ENCODE measurements at regions not wholly inside any gene's neighbourhood (a gene's known extent, or its start where the extent isn't known, plus 50 kb on each side); places are given as distances from the start of the nearest gene placed in this dataset.
"Not testable (repeated sequence)": the region's sequence is repeated elsewhere in the genome, so short reads cannot be mapped to it uniquely, and the experiment has no call there.

- H3K27ac ChIP-seq, result peak overlapping the region; percentile 36
Observed at GRCh38 chr16:29607428-29607823, 55.6 kb upstream of the SPN start.

DNA sequence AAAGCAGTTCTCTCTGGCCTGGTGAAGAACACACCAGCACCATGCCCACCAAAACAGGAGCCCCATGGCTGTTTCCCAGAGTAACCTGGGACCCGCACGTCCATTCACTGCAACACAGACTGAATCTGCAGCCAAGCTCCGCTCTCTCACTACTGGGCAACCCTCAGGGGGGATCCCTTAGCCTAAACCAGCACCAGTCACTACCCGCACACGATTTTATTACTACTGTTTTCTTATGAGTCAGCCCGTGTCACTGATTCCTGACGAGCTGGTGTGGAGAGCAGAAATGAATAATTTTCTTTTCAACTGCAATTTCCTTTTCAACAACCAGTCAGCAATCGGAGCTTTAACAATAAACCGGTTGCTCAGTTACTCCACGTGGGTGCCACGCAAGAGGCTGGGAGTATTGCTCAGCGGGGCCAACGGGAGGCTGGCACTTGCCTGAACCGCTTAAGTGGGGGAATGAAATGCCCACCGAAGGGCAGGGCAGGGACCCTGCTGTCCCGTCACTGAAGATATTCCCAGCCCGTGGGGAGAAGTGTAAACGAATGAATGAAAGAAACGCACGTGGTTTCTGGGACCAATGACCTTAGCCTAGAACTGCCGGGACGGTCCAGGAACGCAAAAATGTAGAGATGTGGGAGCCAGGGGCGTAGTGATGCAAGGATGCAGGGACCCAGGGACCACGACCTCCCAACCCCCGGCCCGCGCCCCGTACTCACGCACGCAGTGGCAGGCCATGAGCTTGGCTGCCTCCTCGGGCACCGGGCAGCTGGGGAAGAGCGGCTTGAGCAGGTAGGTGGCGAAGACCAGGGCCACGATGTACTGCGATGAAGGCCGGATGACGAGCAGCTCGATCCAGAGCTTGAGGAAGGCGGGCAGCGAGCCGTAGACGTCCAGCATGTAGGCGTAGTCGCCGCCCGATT, 50.4 kb upstream of the SPN start:
- DNase-seq; H3K9me3 ChIP-seq (ENCODE audit: severe bottlenecking); H3K27me3 ChIP-seq (ENCODE audit: insufficient read depth, low read depth, severe bottlenecking): not testable (repeated sequence)

More at GRCh38 chr16:29607428-29607823, 55.6 kb upstream of the SPN start:
- not testable (repeated sequence) for DNase-seq; H3K4me3 ChIP-seq (ENCODE audit: low read depth, low read length); H3K9me3 ChIP-seq (ENCODE audit: severe bottlenecking); H3K36me3 ChIP-seq; H3K27me3 ChIP-seq (ENCODE audit: insufficient read depth, low read depth, severe bottlenecking)

More for the DNA sequence above, 50.4 kb upstream of the SPN start:
- Histone ChIP-seq H3K4me3 (ENCODE audit: low read depth, low read length) (peak overlapping the region; percentile 72), H3K27ac (peak overlapping the region; percentile 67)
- not testable (repeated sequence) for H3K36me3 ChIP-seq

Measured in WERI-Rb-1 (cell line).